ENCODE measurements at regions not wholly inside any gene's neighbourhood (a gene's known extent, or its start where the extent isn't known, plus 50 kb on each side); places are given as distances from the start of the nearest gene placed in this dataset.
"Not testable (repeated sequence)": the region's sequence is repeated elsewhere in the genome, so short reads cannot be mapped to it uniquely, and the experiment has no call there.

- FAIRE-seq (no peak), DNase-seq (ENCODE audit: insufficient read length, low spot score) (no peak)
These were observed 1955.0 kb downstream of the PCDH9 start for GRCh38 chr13:65275108-65275507.

GRCh38 chr13:65273811-65274420 is 1956.2 kb downstream of the PCDH9 start:
- DNase-seq (ENCODE audit: insufficient read length, low spot score); FAIRE-seq: not testable (repeated sequence)

GRCh38 chr13:65268009-65268408 is 1962.1 kb downstream of the PCDH9 start:
- no peak for FAIRE-seq
- no peak for DNase-seq (ENCODE audit: insufficient read length, low spot score)

GRCh38 chr13:65265988-65266387 is 1964.1 kb downstream of the PCDH9 start:
- no peak for FAIRE-seq

GRCh38 chr13:65264066-65264465 is 1966.1 kb downstream of the PCDH9 start:
- no peak for FAIRE-seq
- no peak for DNase-seq (ENCODE audit: insufficient read length, low spot score)

More at GRCh38 chr13:65265988-65266387, 1964.1 kb downstream of the PCDH9 start:
- no peak for DNase-seq (ENCODE audit: insufficient read length, low spot score)

GRCh38 chr13:65260946-65261891 is 1968.9 kb downstream of the PCDH9 start:
- no peak for DNase-seq (ENCODE audit: insufficient read length, low spot score)

GRCh38 chr13:65240773-65241172 is 1989.4 kb downstream of the PCDH9 start:
- no peak for FAIRE-seq
- DNase-seq (ENCODE audit: insufficient read length, low spot score) = no peak

More at GRCh38 chr13:65260946-65261891, 1968.9 kb downstream of the PCDH9 start:
- no peak for FAIRE-seq

- DNase-seq (ENCODE audit: insufficient read length, low spot score) = no peak
- no peak for FAIRE-seq
These were observed 1993.2 kb downstream of the PCDH9 start for GRCh38 chr13:65236841-65237418.

- FAIRE-seq (no peak), DNase-seq (ENCODE audit: insufficient read length, low spot score) (no peak)
These were observed 2012.6 kb downstream of the PCDH9 start for GRCh38 chr13:65217471-65217995.

- DNase-seq (ENCODE audit: insufficient read length, low spot score) = not testable (repeated sequence)
These were observed 2027.3 kb downstream of the PCDH9 start for GRCh38 chr13:65202845-65203244.

GRCh38 chr13:65188721-65189120 is 2041.4 kb downstream of the PCDH9 start:
- no peak for FAIRE-seq
- no peak for DNase-seq (ENCODE audit: insufficient read length, low spot score)

More at GRCh38 chr13:65202845-65203244, 2027.3 kb downstream of the PCDH9 start:
- not testable (repeated sequence) for FAIRE-seq

- DNase-seq (ENCODE audit: insufficient read length, low spot score) (no peak), FAIRE-seq (no peak)
These were observed 2062.1 kb downstream of the PCDH9 start for GRCh38 chr13:65168026-65168425.

GRCh38 chr13:65166675-65167074 is 2063.5 kb downstream of the PCDH9 start:
- no peak for FAIRE-seq
- no peak for DNase-seq (ENCODE audit: insufficient read length, low spot score)

GRCh38 chr13:65159803-65160202 is 2070.3 kb downstream of the PCDH9 start:
- FAIRE-seq (no peak), DNase-seq (ENCODE audit: insufficient read length, low spot score) (no peak)

GRCh38 chr13:65155861-65156260 is 2074.3 kb downstream of the PCDH9 start:
- DNase-seq (ENCODE audit: insufficient read length, low spot score) (no peak), FAIRE-seq (no peak)

- FAIRE-seq = no peak
- DNase-seq (ENCODE audit: insufficient read length, low spot score) = no peak
These were observed 2075.3 kb downstream of the PCDH9 start for GRCh38 chr13:65154661-65155447.

- FAIRE-seq (no peak), DNase-seq (ENCODE audit: insufficient read length, low spot score) (no peak)
These were observed 2080.4 kb downstream of the PCDH9 start for GRCh38 chr13:65149687-65150086.

- no peak for FAIRE-seq
- DNase-seq (ENCODE audit: insufficient read length, low spot score) = no peak
These were observed 2086.2 kb downstream of the PCDH9 start for GRCh38 chr13:65143920-65144319.

GRCh38 chr13:65133094-65133493 is 2097.0 kb downstream of the PCDH9 start:
- FAIRE-seq (no peak), DNase-seq (ENCODE audit: insufficient read length, low spot score) (no peak)

GRCh38 chr13:65125236-65125635 is 2104.9 kb downstream of the PCDH9 start:
- FAIRE-seq (no peak), DNase-seq (ENCODE audit: insufficient read length, low spot score) (no peak)

All from HTR-8/SVneo (cell line).